DMS79 (cell line): ENCODE measurements at regions not wholly inside any gene's neighbourhood (a gene's known extent, or its start where the extent isn't known, plus 50 kb on each side); places are given as distances from the start of the nearest gene placed in this dataset.
"Not testable (repeated sequence)": the region's sequence is repeated elsewhere in the genome, so short reads cannot be mapped to it uniquely, and the experiment has no call there.

Source experiments
- DNase-seq: peaks from one replicate; lab custom pipeline; 2025; lab: John Stamatoyannopoulos, UW

DNA sequence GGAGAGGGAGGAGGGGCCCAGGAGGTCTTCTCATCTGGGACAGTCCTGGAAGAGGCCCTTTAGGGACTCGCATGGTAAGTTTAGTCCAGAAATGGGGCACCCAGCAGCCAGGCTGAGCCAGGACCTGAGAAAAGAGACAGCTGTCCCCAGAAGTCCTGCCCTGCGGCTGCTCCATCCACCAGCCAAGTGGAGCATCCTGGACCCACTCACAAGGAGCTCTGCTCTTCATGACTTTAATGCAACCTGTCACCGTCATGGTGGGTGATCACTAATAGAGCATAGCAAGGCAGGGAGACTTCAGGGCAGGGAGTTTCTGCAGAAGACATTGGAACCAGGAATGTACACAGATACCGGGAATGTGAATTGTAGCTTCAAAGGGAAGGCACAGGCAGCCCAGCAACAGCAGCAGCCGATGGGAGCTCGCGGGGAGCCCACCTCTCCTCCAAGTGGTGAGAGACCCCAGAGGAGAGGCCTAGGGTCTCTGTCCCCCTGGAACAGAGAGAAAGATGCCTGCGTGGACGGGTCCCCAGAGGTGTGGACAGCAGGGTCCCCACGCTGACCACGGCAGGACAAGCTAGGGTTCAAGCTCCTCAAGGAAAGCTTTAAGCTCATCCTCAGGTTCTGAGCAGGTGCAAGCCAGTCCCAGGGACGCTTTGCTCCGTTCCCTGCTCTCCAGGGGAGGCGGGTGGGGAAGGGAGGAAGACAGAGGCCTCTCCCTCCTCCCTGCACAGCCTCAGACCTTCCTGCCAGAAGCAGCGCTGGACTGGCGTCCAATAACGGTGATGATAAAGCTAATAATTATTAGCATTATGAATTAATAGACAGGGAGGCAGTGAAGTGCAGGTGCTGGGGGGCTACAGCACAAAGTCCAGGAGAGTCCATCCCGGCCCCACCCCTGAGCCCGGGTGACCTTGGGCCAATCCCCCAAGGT lies 335.3 kb downstream of the ADGRD1 start:
- DNase-seq, result not testable (repeated sequence)

DNA sequence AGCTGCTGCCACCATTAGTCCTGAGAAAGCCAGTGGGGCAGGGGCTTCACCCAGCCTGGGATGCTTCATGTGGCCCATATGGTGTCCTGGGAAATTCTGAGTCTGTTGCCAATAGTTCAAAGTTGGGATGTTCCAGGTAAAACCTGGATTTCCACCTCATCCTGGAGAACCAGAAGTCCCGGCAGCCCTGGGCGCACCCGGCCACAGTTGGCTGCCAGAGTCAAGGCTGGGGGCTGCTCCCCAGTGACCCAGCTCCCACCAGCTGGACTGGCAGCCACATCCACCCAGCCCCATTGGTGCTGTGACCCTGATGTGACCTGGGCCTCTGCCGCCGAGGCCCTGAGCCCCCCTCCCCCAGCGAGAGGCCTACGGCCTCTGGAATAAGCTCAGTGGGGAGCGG lies 336.1 kb downstream of the ADGRD1 start:
- DNase-seq, result not testable (repeated sequence)

DNA sequence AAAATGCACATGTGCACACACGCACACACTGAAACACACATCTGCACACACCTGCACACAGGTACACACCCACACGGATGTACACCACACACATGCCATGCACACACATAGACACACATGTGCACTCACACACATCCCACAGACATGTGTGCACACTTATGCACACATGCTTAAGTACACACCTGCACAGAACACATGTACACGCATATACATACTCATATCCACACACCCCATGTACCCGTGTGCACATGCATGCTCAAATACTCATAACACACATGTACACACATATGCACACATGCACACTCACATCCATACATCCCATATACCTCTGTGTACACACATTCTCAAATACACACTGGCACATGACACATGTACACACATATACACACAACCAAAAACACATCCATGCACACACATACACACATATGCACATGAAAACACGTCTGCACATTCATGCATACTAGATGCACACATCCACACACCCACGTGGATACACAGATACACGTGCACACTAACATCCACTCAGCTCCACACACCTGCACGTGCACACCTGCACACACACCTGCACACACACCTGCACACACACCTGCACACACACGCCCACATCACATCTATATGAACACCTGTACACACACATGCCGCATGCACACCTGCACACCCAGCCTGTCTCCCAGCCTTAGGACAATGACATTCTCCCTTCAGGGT lies 336.7 kb downstream of the ADGRD1 start:
- DNase-seq, result no peak

DNA sequence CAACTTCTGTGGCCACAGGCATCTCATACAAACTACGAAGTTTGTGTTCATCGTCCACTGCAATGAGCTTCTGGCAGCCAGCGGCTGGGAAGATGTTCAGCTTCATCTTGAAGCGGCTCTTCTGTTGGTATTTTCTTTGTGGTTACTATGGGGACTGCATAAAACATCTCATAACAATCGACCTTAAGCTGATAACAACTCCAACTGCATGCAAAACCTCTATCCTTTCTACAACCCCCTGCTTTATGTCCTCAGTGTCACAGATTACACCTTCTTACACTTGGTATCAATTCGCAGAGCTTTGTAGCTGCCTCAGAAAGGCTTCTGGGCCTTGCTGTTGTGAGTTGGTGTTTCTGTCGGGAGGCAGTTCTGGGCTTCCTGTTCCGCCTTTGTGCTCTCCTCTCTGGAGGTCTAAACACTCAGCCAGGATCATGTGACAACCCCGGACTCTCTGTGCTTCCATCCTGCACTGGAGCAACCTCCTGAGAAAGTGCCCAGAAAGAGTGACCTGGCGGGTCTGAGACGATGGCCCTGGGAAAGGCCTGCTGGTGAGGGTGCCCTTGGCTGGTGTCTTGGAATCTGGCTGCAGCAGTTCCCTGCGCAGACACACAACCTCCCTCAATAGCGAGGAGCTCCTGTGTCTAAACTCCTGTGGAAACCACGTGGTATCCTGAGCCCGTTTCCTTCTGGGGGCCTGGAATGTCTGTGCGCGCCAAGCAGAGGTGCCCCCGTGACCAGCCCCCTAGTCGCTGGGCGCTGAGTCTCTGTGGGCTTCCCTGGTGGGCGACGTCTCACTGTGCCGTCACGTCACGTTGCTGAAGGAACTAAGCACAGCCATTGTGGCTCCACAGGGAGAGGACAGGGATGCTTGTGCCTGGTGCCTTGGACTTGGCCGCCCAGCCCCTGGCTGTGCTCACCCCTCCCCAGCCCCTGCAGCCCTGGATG lies 339.6 kb downstream of the ADGRD1 start:
- not testable (repeated sequence) for DNase-seq

DNA sequence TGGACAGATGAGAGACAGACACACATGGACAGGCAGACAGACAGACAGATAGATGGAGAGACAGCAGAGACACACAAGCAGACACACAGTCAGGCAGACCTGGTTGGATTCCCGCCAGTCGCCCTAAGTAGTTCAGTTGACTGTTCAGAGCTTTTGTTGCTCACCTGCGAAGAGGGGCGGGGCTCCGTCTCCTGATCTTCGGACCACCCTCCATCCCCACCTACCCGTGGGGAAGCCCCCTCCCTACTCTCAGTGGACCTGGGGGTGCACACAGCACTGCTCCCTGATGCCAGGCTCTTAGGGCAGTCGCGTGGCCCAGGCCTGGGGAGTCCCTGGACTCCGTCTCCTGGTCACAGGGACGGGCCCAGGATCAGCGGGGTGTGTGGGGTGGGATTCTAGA lies 341.0 kb downstream of the ADGRD1 start:
- DNase-seq, result not testable (repeated sequence)

DNA sequence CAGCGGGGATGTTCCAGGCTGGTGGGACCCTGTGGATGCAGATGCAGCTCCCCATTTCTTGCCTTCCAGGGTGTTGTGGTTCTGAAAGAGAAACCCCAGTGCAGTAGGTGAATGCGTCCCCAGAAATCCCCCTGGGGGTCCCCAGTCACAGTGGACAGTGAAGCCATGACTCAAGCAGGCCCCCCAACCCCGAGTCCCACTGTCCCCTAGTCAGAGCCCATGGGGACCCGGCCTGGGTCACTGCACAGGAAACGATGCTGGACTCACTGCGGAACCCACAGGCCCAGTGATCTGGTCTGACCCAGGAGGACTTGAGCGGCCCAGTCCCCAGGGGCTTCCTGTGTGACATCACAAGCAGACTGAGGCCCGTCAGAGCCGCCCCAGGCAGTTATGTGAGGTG lies 341.4 kb downstream of the ADGRD1 start:
- not testable (repeated sequence) for DNase-seq

DNA sequence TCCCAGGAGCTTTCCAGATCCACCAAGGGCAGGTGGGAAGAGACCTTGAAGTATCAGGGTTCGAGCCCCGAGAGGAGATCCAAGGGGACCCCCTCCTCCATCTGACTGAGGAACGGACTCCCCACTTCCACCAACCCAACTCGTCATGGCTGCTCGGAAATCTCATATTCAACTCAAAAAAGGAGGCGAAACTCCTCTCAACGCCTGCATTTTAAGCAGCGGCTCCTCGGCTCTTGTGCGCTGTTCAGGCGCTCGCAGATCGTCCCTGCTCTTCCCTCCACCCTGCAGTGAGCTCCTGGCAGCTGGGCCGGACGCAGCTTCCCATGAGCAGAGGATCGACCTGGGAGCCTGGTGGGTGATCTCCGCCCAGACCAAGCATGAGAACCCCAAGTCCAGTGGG lies 341.9 kb downstream of the ADGRD1 start:
- DNase-seq, result not testable (repeated sequence)

DNA sequence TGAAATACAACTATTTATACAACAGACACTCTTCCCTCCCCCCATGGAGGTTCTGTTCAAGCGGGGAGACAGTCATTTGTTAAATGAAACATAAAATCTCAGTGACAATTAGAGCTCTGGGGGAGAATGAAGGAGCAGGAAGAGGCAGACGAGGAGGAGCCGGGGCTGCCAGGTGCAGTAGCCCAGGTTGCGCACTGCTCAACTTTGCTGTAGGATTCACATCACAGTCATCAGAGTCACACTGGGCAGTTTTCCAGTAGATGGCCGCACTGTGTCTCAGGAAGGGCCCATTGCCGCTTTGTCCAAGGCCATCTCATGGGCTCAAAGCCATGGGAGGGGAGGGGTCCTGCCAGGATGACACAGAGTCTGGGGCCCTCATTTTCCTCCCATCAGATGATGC lies 342.4 kb downstream of the ADGRD1 start:
- not testable (repeated sequence) for DNase-seq

DNA sequence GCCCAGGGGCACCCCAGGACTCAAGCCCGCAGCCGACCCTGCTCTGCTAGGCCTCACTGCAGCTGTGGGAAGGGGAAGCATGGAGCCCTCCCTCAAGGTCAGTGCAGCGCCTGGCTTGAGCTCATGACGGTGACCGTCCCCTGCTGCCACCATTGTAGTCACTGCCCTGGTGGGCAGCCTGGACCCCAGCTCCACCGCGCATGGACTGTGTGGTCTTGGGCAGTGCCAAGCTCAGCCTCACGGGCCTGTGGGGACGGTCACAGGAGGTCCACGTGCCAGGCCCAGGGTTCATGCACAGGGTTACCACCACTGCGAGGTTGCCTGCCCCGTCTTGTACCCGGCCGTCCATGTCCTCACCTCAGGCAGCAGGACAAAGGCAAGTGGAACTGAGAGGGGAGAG lies 342.9 kb downstream of the ADGRD1 start:
- not testable (repeated sequence) for DNase-seq

DNA sequence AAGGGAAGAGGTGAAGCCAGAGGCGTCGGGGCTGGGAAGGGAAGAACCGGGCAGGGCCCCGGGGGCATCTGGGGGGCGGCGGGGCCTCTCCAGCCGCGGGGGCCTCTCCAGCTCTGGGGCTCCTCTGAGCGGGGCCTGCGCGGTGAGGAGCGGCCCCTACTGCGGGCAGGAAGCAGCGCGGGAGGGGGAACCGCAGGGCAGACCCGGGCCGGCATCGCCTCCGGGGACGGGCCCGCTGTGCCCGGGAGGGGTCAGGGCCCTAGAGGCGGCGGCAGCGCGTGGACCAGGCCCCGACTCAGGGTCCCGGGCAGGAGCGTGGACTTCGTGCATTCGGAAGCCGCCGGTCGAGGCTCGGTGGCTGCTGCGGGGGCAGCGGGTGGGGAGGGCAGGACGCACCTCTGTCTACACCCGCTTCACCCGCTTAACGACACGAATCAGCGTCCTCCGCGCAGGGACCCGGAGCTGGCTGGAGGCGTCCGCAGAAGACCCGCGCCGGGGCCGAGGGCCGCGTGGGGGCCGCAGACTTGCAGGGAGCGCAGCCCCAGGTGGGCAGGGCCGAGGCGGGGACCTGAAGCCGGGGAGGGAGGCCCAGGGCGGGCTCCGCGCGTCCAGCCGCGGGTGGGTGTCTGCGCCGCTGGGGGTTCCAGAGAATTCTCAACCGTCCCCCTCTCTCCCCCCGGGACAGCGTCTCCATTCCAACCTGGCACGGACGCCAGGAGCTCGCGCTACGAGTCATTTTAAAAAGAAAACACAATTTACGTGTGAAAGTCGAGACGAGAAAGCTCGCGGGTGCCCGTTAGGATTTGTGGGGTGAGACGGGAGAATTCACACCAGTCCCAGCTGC lies 345.0 kb downstream of the ADGRD1 start:
- DNase-seq, result not testable (repeated sequence)

DNA sequence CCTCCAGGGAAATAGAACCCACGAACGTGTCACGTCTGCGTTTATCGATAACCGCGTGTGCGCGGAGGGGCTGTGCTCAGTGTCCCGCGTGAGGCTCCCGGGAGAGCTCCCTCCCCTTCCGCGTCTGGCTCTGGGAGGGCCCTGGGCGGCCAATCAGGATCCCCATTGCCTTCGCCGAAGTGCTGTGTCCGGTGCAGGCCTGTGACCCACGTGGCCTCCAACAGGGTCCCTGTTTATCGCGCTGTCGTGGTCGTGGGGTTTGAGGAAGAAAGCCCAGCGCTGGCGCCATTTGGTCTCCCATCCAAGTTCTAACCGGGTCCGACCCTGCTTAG lies 345.6 kb downstream of the ADGRD1 start:
- not testable (repeated sequence) for DNase-seq

DNA sequence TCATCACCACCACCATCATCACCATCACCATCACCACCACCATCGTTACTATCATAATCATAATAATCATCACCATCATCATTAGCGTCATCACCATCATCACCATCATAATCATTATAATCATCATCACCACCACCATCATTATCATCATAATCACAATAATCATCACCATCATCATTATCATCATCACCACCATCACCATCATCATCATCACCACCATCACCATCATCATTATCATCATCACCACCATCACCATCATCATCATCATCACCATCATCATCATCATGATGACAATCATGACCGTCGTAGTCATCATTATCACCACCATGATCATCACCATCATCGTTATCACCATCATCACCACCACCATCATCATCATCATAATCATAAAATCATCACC lies 349.9 kb downstream of the ADGRD1 start:
- DNase-seq, result not testable (repeated sequence)

DNA sequence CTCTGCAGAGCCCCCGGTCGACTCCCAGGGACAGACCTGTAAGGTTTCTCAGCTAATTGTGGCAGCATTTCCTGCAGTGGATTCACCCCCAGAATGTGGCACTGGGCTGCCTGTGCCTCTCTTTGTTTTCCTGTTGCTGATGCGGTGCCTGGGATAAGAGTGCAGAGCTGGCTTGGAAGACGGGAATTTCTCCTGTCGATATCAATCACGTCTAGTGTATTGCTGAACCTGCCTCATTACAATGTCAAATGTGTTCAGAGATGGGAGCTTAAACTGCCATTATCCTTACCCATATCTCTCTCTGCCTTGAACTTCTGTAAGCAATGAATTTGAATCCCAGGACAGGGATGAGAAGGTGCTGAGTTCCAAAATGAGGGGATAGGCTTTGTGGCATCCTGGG lies 350.9 kb downstream of the ADGRD1 start:
- DNase-seq, result not testable (repeated sequence)

DNA sequence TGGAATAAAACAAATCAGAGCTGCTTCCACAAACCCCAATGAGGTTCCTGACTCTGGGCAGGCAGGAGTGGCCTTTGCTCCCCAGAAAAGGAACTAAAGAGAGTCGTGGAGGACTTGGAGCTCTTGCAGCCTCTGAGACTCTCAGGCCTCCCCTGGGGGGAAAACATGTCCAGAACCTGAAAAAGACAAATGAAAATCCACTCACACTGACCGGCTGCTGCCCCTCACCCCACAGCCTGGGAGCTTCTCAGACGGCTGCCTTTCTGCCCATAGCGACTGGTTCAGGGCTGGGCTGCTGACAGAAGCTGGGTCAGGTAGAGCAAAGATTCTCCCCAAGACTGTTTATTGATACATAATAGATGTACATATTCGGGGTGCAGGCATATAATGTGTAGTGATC lies 356.0 kb downstream of the ADGRD1 start:
- no peak for DNase-seq

DNA sequence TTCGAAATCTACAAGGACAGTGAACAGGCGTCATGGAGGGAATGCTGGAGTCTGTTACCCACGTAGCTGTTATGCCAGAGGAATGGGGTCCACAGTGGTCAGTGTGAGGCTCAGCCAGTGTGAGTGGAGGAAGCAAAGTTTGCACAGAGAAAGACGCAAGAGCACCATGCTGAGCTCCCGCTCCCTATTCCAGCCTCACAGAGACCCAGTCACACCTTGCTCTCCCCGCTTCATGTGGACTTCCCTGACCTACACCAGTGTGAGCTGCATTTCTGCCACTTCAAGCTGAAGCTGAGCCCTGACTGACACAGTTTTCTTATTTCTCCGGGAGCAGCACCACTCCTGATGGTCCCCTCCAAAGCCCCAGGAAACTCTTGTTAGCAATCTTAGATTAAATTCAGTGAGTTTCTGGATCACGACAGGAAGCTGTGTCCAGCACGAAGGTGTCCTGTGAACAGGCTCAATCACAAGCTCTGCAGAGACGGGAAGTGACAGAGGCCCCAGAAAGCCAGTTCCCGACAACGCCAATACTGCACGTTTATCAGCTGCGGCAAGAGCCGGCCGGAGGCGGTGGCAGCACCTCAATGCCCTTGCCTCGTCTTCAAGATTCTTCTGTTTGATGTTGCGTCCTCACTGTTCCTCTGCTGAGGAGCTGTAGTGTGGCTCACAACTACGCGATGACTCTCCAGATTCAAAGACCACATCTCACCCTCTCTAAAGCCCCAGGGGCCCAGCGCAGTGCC lies 356.7 kb downstream of the ADGRD1 start:
- DNase-seq, result not testable (repeated sequence)

DNA sequence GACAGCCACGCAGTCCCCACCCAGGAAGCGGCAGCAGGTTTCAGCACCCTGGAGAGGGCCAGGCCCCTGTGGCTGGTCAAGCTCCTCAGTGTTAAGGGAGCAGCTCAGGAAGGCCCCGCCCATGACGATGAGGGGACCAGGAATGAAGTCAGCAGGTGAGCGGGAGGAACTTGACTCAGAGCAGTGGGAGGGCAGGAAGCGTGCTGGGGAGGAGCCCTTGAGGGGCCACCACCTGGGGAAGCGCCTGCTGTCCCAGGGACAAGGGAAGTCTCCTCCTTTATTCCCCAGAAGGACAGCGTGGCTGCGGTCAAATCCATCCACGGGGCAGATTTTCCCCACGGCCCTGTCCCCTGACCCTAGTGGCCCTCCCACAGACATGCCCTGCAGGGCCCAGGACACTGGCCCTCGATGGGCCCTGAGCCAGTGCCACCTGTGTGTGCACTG lies 357.6 kb downstream of the ADGRD1 start:
- DNase-seq, result not testable (repeated sequence)

DNA sequence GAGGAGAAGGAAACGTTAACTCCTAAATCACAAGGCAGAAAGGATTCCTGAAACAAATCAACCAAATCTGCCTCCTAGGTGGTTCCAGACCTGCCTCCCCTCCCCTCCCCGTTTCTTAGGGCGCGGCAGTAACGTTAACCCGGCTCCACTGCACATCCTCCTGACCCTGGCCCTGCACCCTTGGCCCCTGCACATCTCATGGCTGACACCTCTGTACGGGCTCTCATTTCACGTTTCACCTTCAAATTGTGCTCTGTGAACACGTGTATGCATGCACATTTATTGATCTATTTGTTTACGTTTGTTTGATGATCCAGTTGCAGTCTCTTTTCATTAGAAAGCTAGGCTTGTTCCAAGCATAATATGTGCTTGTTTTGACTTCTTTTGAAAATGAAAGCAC lies 358.1 kb downstream of the ADGRD1 start:
- no peak for DNase-seq

DNA sequence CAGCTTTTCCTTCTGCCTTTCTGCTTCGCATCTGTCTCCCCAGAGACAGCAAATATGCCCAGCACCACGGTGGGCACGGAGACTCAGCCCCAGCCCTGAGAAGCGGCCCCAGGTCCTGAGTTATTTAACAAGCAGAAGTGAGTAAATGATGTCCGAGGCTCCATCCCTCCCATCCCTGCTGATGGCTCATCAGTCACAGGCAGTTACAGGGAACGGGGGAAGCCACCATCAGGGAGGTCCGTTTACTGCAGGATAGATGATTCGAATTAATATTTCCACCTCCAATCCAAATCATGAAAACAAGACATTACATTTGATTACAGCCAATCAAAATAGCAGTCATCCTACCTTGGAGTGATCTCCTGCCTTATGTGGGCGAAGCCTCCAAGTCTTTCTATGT lies 358.7 kb downstream of the ADGRD1 start:
- not testable (repeated sequence) for DNase-seq

DNA sequence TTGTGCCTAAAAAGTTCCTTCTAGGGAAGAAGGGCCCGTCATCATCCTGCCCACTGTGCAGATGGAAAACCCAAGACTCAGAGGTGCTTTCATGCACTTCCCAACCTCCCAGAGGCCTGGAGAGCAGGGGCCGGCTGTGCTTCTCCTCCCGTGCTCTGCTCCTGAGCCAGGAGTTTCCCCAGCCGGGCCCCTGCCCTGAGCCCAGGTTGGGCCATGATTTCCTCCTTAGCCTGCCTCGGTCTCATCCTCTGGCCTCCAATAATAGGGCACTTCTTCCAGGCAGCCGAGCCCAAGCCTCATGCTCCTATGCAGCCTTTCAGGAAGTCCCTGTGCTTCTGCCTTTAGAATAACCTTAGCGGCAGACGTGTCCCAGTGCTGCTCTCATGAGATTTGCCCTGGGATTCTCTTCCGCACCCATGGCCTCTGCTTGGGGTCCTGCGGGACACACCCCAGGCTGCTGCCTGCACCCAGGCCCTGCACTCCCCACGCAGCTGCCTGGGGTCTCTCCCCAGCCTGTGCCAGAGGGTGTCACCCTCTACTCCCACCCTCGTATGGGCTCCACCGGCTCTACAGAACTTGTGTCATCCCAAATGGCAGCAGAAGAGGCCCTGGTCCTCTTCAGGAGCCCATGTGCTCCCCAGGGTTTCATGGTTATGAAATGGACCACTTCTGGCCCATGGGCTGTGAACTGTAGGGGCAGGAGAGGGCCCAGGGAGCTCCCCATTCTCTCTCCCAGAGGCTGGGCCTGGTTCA lies 359.3 kb downstream of the ADGRD1 start:
- no peak for DNase-seq

DNA sequence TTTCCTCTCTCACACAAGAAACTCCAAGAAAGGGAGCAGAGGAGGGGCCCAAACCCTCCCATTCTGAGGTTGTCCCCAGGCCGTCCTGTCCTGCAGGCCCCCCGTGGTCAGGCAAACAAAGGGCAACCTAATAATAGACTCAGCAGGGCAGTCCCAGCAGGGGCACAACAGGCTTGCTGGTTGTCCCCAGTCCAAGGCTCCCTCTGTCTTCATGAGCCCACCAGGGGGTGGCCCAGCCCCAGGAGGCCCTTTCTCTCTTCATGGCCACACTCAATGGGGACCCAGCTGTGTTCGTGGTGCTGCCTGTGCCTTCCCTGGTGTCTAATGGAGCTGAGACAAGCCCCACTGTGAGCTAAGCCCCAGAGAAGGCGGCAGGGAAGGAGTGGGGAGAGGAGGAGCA lies 359.9 kb downstream of the ADGRD1 start:
- DNase-seq, result no peak
